ENCODE measurements at regions not wholly inside any gene's neighbourhood (a gene's known extent, or its start where the extent isn't known, plus 50 kb on each side); places are given as distances from the start of the nearest gene placed in this dataset.

GRCh38 chr2:19300961-19301360, 57.5 kb downstream of the OSR1 start:
- DNase-seq: no peak

DNA sequence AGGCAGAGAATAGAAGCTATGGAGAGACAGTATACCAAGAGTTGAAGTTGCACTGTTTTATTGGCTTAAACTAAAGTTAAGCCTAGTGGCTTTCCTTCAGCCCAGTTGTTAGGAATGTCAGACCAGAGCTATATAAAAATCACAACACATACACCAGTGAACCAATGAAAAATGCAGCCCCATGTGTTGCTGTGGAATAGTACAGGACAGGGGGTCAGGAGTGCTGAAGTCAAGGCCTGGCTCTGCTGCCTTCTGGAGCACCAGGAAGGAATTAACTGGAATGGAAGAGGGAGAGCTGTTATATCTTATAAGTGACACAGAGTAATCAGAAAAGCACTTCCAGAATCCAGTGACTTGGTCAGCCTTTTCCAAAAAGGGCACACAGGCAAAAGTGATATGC, 58.9 kb downstream of the OSR1 start:
- DNase-seq: no peak

DNA sequence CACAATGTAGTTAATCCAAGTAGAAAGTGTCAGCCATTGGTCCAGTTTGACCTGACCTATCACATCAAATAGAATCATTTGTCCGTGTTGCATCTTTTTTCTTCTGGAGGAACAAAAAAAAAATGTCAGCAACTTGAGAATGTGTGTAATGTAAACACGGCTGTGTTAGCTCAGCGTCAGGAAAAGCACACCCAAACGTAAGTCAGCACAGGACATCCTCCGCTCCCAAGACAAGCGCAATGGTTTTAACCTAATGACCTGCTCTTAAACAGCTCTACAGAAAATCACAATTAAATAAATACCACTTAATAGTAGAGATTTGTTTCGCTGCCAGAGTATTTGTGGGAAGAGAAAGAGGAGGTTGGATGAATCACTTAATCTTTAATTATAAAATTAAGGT, 59.4 kb downstream of the OSR1 start:
- DNase-seq: no peak

DNA sequence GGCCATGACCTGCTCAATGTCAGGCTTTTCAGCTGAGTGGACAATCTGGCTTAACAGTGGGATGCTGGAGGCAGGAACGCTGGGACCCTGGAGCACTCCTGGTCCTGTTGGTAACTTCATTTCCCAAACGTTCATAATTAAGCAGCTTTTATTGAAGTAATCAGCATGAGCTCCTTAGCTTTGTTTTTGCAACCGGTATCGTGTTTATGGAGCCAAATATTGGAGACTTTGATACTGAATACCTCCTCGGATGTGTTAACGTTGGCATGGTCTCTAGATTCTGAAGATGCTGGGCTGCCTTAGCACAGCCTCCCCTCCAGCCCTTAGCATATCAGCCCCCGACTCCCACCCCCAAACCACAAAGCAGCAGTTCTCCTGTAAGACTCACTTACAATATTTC, 60.7 kb downstream of the OSR1 start:
- no peak for DNase-seq

DNA sequence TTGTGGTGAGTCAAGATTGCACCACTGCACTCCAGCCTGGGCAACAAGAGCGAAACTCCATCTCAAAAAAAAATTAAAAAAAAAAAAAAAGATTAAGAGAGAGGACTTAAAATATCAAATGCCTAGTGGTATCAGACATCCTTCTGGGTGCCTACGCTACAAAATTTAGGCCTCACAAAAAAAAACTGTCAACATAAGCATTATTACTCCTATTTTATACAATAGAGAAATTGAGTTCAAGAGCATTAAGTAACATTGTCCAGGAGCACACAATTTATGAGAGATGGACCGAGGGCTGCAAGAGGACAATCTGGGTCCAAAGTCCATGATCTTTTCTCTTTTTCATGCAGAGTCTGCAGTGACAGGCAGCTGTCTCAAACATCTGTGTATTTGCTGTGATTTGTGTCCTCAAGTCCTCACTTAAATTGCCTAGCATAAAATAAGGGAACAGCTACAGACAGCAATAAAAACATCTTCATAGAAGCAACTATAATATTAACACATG, 62.4 kb downstream of the OSR1 start:
- DNase-seq: no peak

- no peak for DNase-seq
Observed at GRCh38 chr2:19292007-19292406, 66.4 kb downstream of the OSR1 start.

DNA sequence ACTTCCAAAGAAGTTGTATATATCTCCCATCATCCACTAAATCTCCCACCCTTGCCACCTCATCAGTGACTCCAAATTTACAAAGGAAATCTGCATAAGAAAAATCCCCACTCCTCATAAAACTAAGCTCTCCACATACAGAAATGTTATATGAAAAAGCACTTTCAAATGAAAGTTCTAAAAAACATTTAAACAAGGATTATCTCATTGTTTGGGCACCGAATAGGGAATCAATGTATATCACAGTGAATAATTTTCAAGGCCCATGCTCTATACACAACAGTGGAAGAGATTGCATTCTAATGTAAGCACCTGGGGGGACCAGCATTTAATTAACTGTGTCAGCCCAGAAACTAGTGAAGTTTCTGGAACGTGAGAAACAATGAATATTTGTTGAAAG, 70.1 kb downstream of the OSR1 start:
- no peak for DNase-seq

DNA sequence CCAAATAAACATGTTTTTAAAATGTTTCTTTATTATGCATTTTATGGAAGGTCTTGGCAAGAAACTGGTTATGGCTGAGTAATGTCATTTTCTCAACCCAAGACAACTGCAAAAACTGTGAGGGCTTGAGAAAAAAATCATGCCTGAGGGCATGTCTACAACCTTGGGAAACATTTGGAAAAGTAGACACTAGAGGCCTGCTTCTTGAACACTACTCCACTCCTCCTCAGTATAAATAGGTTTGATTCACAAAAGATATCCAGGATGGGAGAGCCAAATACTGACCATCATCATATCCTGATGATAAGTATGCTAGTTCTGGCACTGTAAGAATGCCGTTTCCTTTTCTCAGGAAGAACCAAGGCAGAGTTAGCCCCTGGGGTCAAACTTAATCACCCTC, 71.1 kb downstream of the OSR1 start:
- no peak for DNase-seq

- no peak for DNase-seq
Observed at GRCh38 chr2:19282305-19282704, 76.1 kb downstream of the OSR1 start.

DNA sequence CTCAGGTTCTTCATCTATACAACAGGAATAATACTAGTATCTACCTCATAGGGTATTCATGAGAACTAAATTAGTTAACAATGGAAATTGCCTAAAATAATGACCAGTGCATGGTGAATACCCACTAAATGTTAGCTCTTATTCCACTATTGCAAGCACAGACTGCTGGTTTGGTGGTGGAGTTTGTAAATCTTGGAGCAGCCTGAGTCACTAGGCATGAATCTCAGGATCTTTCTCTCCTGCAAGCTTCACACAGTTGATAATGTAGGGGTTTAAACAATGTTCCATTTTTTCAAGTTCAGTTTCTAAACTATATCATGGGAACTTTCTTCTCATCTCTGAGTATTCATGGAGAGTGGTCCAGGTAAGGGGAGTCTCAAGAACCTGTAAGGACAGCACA, 84.0 kb downstream of the OSR1 start:
- DNase-seq: no peak

DNA sequence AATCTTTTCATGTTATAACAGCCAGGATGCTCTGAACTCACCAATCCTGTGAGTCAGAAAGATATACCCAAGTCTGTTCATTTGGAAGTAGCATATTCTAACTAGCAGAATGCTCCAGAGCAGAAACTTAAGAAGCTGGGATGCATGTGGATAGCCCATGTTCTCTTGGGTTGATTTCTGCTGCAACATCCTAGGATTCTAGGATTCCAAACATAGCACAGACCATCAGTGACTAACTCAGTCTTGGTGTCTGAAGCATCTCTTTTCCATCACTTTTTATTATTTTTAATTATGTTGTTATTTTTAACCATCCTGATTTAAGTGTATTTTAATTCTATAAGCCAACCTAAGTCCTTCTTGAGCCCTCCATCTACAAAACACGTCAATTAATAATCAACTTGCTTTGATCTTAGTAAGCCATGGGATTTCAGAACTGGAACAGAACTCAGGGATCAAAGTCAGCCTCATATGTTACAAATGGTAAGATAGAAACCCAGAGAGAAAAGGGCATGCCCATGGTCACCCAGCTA, 85.4 kb downstream of the OSR1 start:
- DNase-seq: no peak

GRCh38 chr2:19272039-19272438, 86.4 kb downstream of the OSR1 start:
- DNase-seq: no peak

- DNase-seq: no peak
Observed at GRCh38 chr2:19264852-19265251, 93.6 kb downstream of the OSR1 start.

- no peak for DNase-seq
Observed at GRCh38 chr2:19262150-19262549, 96.3 kb downstream of the OSR1 start.

DNA sequence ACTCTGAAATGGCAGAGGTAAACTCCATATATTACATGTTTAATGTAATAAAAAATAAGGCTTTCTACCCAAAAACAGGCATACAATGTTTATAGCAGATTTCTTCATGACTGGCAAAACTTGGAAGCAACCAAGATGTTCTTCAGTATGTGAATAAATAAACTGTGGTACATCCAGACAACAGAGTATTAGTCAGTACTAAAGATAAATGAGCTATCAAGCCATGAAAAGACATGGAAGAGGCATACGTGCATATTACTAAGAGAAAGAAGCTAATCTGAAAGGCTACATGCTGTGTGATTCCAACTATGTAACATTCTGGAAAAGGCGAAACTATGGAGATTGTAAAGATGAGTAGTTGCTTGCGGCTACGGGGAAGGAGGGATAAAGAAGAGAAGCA, 97.4 kb downstream of the OSR1 start:
- DNase-seq: no peak

- no peak for DNase-seq
Observed at GRCh38 chr2:19256121-19256601, 102.3 kb downstream of the OSR1 start.

DNA sequence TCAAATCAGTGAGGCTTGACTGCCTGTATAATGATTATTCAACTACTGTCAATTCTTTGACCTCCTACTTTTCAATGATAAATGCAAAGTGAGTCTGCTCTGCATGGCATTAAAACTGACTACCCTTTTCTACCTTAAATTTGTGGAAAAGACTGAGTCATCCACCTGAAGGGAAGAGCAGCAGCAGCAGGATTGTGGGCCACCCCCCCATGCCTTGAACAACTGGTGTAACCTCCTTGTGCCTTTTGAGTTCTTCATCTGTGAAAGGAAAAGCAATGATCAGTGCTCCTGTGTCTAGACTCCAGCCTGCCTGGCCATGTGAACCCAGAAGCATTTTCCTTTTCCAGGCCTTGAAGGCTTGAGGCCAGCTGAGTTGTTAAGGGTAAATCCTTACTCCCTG, 102.9 kb downstream of the OSR1 start:
- DNase-seq: no peak

DNA sequence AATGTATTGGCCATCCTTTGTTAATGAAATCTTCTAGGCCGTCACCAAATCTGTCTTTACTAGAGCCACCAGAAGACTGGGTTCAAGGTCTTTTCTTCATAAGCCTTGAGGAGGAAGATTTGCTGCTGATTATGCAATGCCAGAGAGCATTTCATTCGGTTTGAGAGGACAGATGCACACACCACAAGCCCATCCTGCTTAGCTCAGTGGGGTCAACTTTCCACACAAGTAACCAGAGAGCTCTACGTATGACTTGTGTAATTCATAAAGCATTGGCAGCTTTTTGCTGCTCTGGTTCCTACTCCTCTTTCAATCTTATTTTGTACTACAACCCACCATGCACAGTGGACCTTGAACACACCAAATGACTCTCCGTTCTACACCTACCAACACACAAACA, 106.9 kb downstream of the OSR1 start:
- no peak for DNase-seq

GRCh38 chr2:19250906-19251305, 107.5 kb downstream of the OSR1 start:
- DNase-seq: no peak

- no peak for DNase-seq
Observed at GRCh38 chr2:19247186-19247585, 111.2 kb downstream of the OSR1 start.

DNA sequence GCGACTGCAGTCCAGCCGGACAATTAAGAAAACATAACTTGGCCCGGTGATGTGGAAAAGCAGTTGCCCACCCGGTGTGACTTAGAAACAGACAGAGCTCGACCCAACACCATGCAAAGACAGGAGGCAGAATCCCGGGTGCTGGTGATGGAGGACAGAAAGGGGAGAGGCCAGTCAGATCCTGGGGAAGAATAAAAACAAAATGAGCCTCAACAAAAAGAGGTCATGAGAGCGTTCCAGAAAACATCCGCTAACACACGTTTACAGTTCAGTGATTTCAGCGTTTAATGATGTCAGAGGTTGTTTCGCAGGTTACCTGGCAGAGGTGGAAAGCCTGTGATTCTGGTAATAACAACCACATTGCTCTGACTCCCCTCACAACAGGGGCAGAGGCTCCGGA, 111.9 kb downstream of the OSR1 start:
- no peak for DNase-seq

DNA sequence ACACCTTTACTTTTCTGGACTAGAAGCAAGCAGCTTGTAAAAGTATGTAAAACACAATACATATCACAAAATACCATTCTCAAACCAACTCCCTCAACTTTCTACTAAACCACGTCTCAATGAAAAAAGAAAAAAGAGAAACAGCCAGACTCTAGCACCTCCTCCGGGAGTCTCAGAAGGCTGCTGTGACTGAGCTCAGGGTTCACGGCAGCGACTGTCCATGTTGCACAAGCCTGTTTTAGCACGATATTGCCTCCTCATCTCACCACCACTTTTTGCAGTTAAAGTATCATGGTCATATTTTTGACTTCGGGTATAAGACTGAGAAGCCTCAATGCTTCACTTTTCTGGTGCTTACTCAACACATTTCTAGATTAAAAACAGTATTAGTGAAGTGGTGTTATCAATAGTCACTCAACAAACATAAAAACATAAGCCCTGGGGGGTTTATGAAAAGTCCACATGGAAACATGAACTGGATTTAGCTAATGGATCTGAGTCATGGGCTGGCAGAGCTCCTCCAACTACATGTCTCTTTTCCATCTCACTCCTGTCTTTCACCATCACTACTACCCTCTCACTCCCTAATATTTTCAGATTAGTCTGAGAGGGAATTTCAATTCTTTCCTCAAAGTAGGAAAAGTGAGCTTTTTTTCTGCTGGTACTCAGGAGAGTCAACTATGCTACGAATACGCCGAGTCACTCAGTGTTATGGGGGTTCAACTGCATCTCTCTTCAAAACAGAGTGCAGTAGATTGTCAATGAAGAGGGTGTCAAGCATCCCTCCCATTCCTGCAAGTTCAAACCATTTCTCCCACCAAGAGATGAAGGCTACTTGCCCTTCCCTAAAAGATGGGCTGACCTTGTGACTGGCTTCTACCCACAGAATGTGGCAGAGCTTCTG, 113.7 kb downstream of the OSR1 start:
- DNase-seq: no peak

GRCh38 chr2:19238440-19239060, 119.9 kb downstream of the OSR1 start:
- DNase-seq: no peak

DNA sequence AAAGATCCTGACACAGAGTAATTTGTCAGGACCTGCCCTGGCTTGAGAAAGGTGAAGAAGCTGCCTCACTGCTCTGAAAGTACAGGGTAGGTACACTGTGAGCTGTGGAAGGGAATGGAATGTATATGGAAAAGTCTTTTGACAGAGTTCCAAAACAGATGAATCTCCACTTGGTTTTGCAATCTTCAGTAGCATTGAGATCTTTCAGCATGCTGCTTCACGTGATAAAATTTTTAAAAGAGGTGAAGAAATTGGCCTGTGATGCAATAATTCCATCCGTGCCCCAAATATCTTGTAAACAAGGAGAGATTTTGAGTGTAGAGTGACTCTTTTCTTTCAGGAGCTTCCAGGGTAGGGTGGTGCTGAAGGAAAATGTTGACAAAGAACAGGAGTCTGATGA, 123.1 kb downstream of the OSR1 start:
- no peak for DNase-seq

Data from NCI-H1092 (cell line).